SJSA1 (cell line): ENCODE measurements at regions not wholly inside any gene's neighbourhood (a gene's known extent, or its start where the extent isn't known, plus 50 kb on each side); places are given as distances from the start of the nearest gene placed in this dataset.
"Not testable (repeated sequence)": the region's sequence is repeated elsewhere in the genome, so short reads cannot be mapped to it uniquely, and the experiment has no call there.

Experiments used
- DNase-seq, 2 experiments: peaks; one replicate each; pipeline ENCODE4 v3.0.0-alpha.2; 2015 to 2020; ENCODE audit warnings: low spot score in 2 of 2, low read depth in 1 of 2
- H3K27ac ChIP-seq: fragments of 250-450 bp; sonication (Bioruptor Pico); 2 replicates; pipeline ENCODE4 v1.5.1; 2020; ENCODE audit warnings: mild to moderate bottlenecking, moderate library complexity
- H3K27me3 ChIP-seq: fragments of 250-450 bp; sonication (Bioruptor Pico); replicated peaks from 2 replicates; pipeline ENCODE4 v1.5.1; 2020; ENCODE audit warnings: mild to moderate bottlenecking, moderate library complexity
- H3K36me3 ChIP-seq: fragments of 250-450 bp; sonication (Bioruptor Pico); 2 replicates; pipeline ENCODE4 v1.5.1; 2020; ENCODE audit warnings: mild to moderate bottlenecking
- H3K4me1 ChIP-seq: fragments of 250-450 bp; sonication (Bioruptor Pico); replicated peaks from 2 replicates; pipeline ENCODE4 v1.6.1; 2021; ENCODE audit warnings: mild to moderate bottlenecking
- H3K4me3 ChIP-seq: fragments of 250-450 bp; sonication (Bioruptor Pico); 2 replicates; pipeline ENCODE4 v1.5.1; 2020; ENCODE audit warnings: mild to moderate bottlenecking
- H3K9me3 ChIP-seq: fragments of 250-450 bp; sonication (Bioruptor Pico); replicated peaks from 2 replicates; pipeline ENCODE4 v1.5.1; 2020; ENCODE audit warnings: mild to moderate bottlenecking

DNA sequence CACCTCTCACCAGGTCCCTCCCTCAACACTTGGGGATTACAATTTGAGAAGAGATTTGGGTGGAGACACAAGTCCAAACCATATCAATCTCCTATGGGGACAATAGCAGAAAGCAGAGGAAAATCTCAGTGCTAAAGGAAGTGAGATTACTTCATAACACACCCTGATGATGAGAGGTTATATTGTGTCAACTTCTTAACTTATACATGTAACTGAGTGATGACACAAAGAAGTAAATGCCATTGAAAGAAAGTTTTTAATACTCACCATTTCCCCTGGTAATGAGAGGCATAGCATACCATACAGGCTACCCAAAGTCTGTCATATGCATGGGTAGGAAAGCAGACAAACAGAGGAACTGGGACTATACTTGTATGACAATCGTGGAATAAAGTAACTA, 137.2 kb downstream of the MMUT start:
- peaks cover 23% of the 10 kb centered on the region for H3K4me1 ChIP-seq
- H3K27ac ChIP-seq: peak overlapping the region; percentile 66
- H3K36me3 ChIP-seq: no peaks in the 10 kb centered on the region
- no peak for DNase-seq
- no peaks in the 10 kb centered on the region for H3K9me3 ChIP-seq
- no peak overlapping the region for H3K4me3 ChIP-seq
- no peaks in the 10 kb centered on the region for H3K27me3 ChIP-seq

DNA sequence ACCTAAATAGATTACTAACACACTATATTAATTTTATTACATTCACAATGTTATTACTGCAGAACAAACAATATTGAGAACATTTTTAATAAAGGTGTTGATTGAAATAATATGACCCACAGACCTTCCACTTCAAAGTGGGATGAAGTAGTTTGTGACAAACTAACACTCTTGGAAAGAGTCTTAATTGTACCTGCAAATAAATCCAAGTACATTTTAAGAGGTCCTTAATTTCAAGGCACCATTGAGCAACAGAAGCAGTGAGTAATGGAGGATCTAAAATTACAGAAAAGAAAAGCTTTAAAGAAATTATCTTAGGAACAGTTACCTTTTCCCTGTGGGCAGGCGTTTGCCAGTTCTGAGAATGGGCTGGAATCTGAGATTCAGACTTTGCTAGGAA, 140.2 kb downstream of the MMUT start:
- Histone ChIP-seq H3K27ac (no peak overlapping the region), H3K36me3 (no peaks in the 10 kb centered on the region), H3K4me3 (no peak overlapping the region), H3K27me3 (no peaks in the 10 kb centered on the region), H3K4me1 (peaks cover 23% of the 10 kb centered on the region), H3K9me3 (no peaks in the 10 kb centered on the region)
- DNase-seq: no peak

DNA sequence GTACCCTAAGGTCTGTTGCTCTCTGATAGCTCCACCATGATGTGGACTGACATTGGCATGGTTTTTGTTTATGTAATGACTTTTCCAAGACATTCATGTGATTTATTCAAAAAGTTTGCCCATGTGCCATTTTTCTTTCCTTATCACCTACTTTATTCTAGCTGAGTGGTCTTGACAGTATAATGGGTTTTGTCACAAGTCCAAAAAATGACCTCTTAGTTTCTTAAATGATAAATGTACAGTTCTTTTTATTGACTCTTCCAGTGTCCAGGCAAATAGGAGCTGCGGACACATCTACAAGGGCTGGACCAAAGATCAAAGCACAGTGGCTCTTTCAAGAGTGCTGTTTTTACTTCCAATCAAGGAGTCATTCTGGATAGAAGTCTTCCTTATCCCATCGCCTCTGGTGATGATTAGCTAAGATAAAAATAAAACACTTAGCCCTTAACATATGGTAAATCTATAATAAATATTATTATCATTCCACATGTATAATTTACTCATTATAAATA, 141.4 kb downstream of the MMUT start:
- H3K4me1 ChIP-seq: peaks cover 12% of the 10 kb centered on the region
- no peak overlapping the region for H3K27ac ChIP-seq
- H3K4me3 ChIP-seq: no peak overlapping the region
- H3K9me3 ChIP-seq: no peaks in the 10 kb centered on the region
- H3K36me3 ChIP-seq: no peaks in the 10 kb centered on the region
- DNase-seq: no peak
- no peaks in the 10 kb centered on the region for H3K27me3 ChIP-seq

DNA sequence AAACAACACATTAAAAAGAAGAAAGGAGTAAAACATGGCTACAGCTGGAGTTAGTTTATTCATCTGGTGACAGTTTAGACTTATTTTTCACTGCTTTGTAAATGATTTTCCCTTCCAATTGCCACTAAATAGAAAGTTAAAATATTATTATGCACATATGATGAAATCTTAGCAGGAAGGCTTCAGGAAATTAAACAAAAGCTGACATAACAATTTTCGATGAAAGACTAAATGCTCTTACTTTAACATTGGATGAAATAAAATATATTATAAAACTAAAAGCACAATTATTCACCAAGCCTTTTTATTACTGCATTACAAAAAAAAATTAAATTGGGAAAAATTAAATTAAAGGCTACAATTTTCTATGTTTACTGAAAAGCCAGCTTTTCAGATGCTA, 158.0 kb downstream of the MMUT start:
- H3K36me3 ChIP-seq: no peaks in the 10 kb centered on the region
- H3K27ac ChIP-seq: no peak overlapping the region
- H3K9me3 ChIP-seq: no peaks in the 10 kb centered on the region
- no peak overlapping the region for H3K4me3 ChIP-seq
- no peak for DNase-seq
- no peaks in the 10 kb centered on the region for H3K4me1 ChIP-seq
- H3K27me3 ChIP-seq: no peaks in the 10 kb centered on the region

DNA sequence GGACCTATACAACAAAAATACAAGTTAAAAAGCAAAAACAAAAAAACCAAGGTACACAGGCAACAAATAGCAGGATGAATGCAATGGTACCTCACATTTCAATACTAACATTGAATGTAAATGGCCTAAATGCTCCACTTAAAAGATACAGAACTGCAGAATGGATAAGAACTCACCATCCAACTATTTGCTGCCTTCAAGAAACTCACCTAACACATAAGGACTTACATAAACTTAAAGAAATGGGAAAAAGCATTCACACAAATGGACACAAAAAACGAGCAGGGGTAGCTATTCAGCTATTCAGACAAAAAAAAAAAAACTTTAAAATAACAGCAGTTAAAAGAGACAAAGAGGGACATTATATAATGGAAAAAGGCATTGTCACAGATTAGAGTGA, 158.7 kb downstream of the MMUT start:
- not testable (repeated sequence) for H3K4me1 ChIP-seq, H3K36me3 ChIP-seq, H3K4me3 ChIP-seq, H3K27ac ChIP-seq, H3K27me3 ChIP-seq, H3K9me3 ChIP-seq, DNase-seq

DNA sequence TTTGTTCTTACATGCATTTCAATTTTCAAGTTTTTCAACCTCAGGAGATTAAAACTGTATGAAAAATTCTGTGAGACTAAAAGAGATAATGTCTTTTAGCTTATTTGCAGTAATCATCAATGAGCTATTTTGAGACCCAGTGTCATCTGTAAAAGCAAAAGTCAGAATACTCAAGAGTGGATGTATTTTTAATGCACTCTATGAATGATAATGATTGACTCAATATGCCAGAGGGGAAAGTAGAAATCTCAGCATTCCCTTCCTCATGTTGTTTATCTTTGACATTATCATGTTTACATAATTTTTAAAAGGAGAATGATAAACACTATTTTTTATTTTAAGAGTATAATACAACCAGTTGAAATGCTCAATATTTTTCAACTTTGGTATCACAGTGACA, 162.1 kb downstream of the MMUT start:
- H3K4me3 ChIP-seq: no peak overlapping the region
- no peak overlapping the region for H3K27ac ChIP-seq
- H3K27me3 ChIP-seq: no peaks in the 10 kb centered on the region
- no peaks in the 10 kb centered on the region for H3K9me3 ChIP-seq
- H3K36me3 ChIP-seq: no peaks in the 10 kb centered on the region
- no peak for DNase-seq
- H3K4me1 ChIP-seq: no peaks in the 10 kb centered on the region

DNA sequence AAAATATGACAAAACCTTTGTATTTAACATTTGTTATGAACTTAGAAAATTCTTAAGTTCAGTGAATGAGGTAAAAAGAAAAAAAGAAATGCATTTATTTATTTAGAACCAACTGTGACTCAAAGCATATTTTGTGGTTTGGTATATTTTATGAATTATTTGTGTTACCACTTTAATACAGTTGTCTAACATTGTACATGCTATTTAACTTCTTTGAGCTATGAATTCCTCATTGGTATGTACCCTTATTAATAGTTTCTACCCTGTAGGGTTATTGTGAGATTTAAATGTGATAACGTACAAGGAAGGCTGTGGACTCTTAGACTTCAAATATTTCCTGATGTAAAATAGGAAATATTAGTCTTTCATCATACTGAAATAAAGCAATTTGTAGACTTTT, 162.6 kb downstream of the MMUT start:
- Histone ChIP-seq H3K36me3 (no peaks in the 10 kb centered on the region), H3K4me3 (no peak overlapping the region), H3K4me1 (no peaks in the 10 kb centered on the region), H3K27me3 (no peaks in the 10 kb centered on the region), H3K27ac (no peak overlapping the region), H3K9me3 (no peaks in the 10 kb centered on the region)
- DNase-seq: no peak

DNA sequence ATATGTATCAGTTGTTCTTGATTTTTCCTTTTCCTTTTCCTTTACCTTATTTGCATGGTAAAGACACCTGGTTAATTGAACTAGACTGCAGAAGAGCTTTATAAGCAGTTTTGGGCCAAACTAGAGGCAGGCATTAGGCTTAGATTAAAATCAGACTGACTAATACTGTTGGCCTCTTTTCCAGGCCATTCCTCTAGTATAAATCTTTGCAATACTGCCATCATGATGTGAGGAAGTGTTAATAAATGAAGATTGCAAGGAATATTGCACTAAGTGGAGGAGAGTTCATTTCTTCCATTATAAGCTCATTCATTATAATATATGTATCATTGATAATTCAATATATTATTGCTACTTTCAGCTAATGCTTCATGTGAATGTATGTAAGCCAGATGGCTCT, 163.8 kb downstream of the MMUT start:
- H3K4me3 ChIP-seq: no peak overlapping the region
- no peaks in the 10 kb centered on the region for H3K9me3 ChIP-seq
- H3K27me3 ChIP-seq: no peaks in the 10 kb centered on the region
- H3K27ac ChIP-seq: no peak overlapping the region
- DNase-seq: no peak
- no peaks in the 10 kb centered on the region for H3K4me1 ChIP-seq
- H3K36me3 ChIP-seq: no peaks in the 10 kb centered on the region

DNA sequence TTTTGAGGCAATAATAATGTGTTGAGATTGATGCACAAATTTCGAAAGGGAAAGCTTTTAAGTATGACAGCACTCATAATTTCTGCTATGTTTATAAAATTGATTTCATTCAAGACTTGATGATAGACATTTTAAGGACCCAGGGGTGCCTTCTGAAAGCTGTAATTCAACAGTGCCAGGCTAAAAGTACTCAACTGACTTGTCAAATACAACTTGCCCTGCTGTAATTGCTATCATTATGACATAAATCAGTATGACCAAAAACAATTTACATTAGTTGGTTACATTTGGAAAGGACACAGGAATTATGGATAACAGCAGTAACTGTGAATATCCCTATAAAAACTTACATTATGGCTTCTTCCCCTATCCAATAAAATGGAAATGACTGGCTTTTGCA, 178.9 kb downstream of the MMUT start:
- H3K4me1 ChIP-seq: no peaks in the 10 kb centered on the region
- H3K27me3 ChIP-seq: no peaks in the 10 kb centered on the region
- no peaks in the 10 kb centered on the region for H3K9me3 ChIP-seq
- DNase-seq: no peak
- H3K27ac ChIP-seq: no peak overlapping the region
- H3K4me3 ChIP-seq: no peak overlapping the region
- no peaks in the 10 kb centered on the region for H3K36me3 ChIP-seq

DNA sequence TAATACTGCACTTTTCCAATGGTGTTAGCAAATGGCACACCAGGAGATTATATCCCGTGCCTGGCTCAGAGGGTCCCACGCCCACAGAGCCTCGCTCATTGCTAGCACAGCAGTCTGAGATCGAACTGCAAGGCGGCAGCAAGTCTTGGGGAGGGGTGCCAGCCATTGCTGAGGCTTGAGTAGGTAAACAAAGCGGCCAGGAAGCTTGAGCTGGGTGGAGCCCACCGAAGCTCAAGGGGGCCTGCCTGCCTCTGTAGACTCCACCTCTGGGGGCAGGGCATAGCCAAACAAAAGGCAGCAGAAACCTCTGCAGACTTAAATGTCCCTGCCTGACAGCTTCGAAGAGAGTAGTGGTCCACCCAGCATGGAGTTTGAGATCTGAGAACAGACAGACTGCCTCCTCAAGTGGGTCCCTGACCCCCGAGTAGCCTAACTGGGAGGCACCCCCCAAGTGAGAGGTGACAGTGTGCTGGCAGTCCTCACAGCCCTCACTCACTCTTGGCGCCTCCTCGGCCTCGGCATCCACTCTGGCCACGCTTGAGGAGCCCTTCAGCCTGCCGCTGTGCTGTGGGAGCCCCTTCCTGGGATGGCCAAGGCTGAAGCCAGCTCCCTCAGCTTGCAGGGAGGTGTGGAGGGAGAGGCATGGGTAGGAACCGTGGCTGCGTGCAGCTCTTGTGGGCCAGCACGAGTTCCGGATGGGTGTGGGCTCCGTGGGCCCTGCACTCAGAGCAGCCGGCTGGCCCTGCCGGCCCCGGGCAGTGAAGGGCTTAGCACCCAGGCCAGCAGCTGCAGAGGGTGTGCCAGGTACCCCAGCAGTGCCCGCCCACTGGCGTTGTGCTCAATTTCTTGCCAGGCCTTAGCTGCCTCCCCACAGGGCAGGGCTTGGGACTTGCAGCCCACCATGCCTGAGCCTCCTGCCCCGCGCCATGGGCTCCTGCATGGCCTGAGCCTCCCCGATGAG, 188.0 kb downstream of the MMUT start:
- H3K4me3 ChIP-seq, H3K9me3 ChIP-seq, DNase-seq, H3K36me3 ChIP-seq, H3K27ac ChIP-seq, H3K27me3 ChIP-seq, H3K4me1 ChIP-seq: not testable (repeated sequence)

DNA sequence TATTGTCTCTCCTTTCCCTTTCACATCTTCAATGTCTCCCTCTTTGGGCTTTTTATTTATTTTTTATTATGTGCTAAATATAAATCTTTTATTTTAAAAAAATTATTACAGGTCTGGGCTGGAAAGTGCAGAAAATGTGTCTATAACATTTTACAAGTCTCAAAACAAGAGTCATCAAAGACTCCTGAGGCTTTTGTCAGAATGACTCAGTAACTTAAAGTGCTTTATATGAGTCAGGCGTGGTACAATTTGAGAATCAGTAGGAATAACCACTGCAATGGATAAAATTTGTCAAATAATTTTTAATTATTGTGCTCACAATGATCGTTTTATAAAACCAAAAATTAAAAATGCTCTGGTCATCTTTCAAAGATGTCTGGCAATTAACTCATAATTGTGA, 193.9 kb downstream of the MMUT start:
- H3K9me3 ChIP-seq: no peaks in the 10 kb centered on the region
- H3K4me3 ChIP-seq: no peak overlapping the region
- H3K27me3 ChIP-seq: no peaks in the 10 kb centered on the region
- no peaks in the 10 kb centered on the region for H3K4me1 ChIP-seq
- DNase-seq: no peak
- no peak overlapping the region for H3K27ac ChIP-seq
- H3K36me3 ChIP-seq: no peaks in the 10 kb centered on the region

DNA sequence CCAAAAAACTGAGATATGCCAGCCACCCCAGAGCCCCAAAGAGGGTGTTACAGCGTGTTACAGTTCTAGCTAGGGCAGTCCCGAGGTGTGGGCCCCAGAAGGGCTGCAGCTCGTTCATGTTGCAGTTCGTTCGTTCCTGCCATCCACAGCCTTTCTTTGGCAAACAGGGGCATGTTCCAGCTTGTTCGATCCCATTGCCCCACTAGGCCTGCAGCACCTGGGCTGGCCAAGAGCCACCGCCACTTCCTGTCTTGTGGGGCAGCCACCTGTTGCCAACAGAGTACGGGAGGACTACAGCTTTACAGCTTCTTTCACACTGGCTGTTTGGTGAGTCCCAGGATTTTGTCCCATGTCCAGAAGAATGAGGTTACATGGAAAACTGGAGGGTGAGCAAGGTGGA, 198.1 kb downstream of the MMUT start:
- no peaks in the 10 kb centered on the region for H3K9me3 ChIP-seq
- H3K27me3 ChIP-seq: no peaks in the 10 kb centered on the region
- no peak overlapping the region for H3K27ac ChIP-seq
- H3K36me3 ChIP-seq: no peaks in the 10 kb centered on the region
- no peaks in the 10 kb centered on the region for H3K4me1 ChIP-seq
- DNase-seq: no peak
- no peak overlapping the region for H3K4me3 ChIP-seq

DNA sequence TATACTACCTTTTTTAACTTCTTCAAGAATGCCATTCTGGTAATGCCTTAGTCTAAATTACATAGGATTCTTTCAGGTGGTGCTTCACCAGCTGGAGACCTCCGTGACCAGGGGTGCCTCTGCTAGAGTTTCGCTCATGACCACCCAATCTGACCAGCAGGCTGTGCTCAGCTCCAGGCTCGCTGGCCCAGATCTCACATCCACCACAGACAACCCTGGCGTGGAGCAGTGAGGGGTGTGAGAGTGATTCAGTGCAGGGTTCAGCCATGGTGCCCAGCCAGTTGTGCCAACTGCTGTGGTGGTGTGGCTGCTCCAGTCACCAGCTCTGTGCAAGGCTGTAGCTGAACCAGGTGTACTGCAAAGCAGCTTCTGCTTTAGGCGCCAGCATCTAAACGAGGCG, 198.6 kb downstream of the MMUT start:
- no peak overlapping the region for H3K4me3 ChIP-seq

DNA sequence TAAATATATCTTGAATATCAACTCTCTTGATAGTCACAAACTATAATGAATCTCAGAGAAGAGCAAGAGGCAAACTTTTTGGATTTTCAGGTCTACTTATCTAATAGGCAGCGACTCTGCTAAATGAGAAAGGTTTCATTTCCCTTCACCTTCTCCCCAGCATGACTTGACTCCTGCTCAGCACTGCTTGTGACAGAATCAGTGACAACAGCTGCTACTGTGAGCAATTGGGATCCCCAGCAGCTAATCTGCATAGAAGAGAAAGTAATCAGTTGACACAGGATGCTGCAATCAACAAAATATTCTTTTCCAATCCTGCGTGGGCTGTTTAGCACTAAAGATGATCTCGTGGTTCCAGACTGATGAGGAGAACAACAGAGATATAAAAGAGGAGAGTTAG, 205.5 kb downstream of the MMUT start:
- Histone ChIP-seq H3K4me3 (no peak overlapping the region), H3K9me3 (no peaks in the 10 kb centered on the region), H3K36me3 (no peaks in the 10 kb centered on the region), H3K27ac (no peak overlapping the region), H3K27me3 (no peaks in the 10 kb centered on the region), H3K4me1 (no peaks in the 10 kb centered on the region)
- no peak for DNase-seq

More for the DNA sequence above, 198.6 kb downstream of the MMUT start:
- Histone ChIP-seq H3K4me1 (no peaks in the 10 kb centered on the region), H3K36me3 (no peaks in the 10 kb centered on the region), H3K27ac (no peak overlapping the region), H3K9me3 (no peaks in the 10 kb centered on the region), H3K27me3 (no peaks in the 10 kb centered on the region)
- DNase-seq: no peak

DNA sequence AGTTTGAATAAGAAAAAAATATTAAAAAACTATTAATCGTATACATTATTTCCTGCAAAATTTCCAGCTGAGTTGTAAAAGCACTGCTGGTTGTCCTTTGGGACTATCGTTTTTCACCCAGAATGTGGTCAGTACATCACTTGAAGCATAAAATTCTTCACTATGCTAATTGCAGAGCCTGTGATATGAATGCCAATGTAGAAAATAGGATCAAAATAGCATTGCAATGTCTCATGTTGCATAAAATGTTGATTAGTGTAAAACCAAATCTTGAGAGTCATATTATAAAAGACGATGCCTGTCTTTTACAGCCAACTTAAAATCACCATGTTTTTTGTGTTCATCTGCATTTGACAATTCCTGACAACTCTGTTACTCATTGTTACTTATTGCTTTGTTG, 207.7 kb downstream of the MMUT start:
- H3K9me3 ChIP-seq: no peaks in the 10 kb centered on the region
- no peak overlapping the region for H3K27ac ChIP-seq
- no peaks in the 10 kb centered on the region for H3K36me3 ChIP-seq

More for the DNA sequence above, 207.7 kb downstream of the MMUT start:
- H3K4me3 ChIP-seq: no peak overlapping the region
- no peak for DNase-seq
- no peaks in the 10 kb centered on the region for H3K27me3 ChIP-seq
- H3K4me1 ChIP-seq: no peaks in the 10 kb centered on the region
